NCI-H2081 (cell line): ENCODE measurements at regions not wholly inside any gene's neighbourhood (a gene's known extent, or its start where the extent isn't known, plus 50 kb on each side); places are given as distances from the start of the nearest gene placed in this dataset.

Experiments used
- DNase-seq, 2 experiments: peaks; one replicate each; lab custom pipeline; 2025; lab: John Stamatoyannopoulos, UW

DNA sequence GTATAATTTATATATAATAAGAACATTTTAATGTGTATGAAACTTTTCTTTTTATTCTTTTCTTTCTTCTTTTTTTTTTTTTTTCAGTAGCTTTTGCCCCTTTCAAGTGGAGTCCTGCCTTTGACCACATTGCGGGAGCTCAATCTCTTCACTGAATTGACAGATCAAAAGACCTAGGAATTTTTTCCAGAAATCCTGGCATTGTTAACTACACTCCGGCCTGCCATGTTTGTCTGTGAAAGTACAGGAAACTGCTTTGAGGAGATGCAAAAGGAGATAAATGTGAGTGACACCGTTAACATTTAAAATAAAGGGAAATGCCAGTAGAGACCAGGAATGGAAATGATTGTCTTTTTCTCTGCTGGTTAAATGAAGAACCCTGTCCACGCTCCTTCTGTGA lies 159.3 kb upstream of the VCX3A start:
- no peak for DNase-seq

DNA sequence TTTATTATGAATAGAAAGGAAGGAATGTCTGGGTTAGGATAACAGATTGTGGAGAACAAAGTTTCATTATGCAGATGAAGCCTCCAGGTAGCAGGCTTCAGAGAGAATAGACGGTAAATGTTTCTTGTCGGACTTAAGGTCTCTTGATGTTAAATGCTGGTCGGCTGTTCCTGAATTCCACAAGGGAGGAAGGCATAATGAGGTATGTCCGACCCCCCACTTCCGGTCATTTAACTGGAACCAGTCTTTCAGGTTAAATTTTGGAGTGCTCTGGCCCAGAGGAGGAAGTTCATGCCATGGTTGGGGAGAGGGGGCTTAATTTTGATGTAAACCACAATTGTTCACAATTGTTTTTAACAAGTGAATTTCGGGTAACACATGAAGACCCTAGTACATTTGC lies 158.1 kb upstream of the VCX3A start:
- no peak for DNase-seq

DNA sequence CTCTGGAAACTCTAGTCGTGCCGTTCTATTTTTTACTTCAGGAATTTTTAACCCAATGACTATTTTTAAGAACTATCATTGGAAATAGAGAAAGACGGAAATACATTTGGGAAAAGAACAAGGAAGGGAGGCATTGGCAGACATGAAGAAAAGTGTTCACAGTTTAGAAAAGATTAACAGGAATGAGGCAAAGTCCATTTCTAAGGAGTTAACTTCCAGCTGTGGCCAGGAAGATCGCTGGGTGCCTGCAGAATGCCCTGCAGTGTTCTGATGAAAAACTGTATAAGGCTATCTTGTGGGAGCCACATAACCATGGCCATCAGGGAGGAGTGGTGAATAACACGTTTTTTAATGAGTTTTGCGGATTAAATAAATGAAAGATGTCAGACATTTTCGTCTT lies 150.6 kb upstream of the VCX3A start:
- DNase-seq: no peak

DNA sequence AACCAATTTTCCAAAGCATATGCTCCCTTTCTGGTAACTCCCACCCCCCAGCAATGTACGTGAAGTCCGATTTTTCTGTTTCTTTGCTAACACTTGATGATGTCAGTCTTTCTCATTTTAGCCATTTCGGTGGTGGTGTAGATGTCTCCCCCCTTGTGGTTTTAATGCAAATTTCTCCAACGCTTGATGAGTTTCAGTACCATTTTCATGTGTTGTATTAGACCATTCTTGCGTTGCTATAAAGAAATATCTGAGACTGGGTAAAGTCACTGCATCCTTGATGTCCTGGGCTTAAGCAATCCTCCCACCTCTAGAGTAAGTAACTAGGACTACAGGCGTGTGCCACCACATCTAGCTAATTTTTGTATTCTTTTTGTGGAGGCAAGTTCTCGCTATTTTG lies 148.4 kb upstream of the VCX3A start:
- DNase-seq: no peak

DNA sequence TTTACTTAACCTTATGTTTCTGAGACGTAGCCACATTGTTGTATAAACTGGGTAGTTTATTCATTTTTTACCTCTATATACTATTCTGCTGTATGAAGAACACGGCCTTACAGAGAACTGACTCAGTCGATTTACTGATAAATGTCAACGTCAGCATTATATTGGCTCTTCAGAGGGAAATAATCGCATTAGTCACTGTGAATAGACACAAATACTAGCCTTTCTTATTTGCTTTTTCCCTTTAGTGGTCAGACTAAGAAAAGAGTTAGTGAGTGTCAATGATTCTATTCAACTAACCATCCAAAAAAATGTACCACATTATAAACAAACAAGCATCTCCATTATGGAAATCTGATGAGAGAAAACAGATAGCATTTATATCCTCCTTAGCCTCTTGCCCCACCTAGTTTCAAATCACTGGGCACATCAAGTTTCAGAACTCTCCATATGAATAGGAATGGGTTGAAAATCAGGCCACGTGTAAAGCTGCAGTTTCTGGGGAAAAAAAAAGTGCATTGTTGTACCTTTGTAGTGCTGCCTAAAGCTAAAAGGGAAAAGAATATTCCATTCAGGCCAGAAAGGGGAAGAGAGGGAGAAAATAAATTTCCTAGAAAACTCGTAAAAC lies 146.7 kb upstream of the VCX3A start:
- DNase-seq: no peak

DNA sequence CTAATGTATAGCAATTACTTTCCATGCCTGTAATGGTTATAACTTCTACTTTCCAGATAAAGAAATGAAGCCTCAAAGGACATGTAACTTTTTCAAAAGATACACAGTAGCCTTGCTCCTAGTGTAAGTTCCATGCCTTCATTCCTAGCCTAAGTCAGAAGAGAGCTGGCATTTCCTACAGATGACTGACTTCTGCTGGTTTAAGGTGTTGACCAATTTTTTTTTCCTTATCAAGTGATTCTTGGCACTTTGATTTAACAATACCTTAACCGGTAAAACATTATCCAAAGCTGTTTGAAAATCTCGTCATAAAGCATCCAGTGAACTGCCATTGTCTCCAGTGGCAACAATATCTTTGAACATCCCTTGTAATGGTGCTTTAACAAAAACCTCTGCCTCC lies 145.1 kb upstream of the VCX3A start:
- DNase-seq: no peak

DNA sequence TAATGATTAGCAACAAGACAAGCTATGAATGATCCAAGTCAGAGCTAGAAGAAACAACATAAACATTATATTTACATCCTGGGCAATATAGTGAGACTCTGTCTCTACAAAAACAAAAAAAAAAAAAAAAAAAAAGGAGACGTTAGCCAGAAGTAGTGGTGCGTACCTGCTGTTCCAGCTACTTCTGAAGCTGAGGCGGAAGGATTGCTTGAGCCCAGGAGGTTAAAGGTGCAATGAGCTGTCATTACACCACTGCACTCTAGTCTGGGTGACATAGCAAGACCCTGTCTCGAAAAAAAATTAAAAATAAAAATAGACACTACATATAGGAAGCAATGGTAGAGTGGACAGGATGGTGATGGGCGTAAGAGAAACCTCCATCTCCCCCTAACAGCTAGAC lies 144.6 kb upstream of the VCX3A start:
- no peak for DNase-seq

DNA sequence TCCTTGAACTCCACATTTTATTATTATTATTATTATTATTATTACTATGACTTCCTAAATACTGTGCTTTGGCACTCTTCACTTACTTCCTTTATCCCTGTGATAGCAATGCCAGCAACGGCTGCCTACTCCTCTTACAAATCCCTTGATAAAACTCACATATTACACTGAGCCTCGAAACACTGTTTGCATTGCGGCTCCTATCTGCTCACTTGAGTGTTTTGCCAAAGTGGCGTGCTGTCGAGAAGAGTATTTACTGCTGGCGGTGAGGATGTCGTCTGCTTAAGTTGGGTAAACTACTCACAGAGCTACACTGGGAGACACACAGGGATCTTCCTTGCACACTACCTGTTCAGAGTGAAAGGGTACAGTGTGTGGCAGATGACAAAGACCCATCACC lies 143.4 kb upstream of the VCX3A start:
- no peak for DNase-seq

DNA sequence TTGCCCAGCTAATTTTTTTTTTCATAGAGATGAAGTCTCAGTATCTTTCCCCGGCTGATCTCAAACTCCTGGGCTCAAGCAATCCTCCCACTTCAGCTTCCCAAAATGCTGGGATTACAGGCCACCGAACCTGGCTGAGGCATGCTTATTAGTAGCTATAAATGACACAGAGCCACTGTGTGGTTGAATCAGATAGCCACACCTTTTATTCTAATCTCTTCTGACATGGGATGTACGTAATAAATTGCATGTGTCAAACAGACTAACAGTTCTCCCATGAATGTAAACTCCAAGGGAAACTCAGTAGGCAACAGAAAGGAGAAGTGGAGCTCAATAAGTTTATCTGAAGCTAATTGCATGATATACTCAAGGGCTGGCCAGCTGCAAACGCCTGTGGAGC lies 139.8 kb upstream of the VCX3A start:
- no peak for DNase-seq

DNA sequence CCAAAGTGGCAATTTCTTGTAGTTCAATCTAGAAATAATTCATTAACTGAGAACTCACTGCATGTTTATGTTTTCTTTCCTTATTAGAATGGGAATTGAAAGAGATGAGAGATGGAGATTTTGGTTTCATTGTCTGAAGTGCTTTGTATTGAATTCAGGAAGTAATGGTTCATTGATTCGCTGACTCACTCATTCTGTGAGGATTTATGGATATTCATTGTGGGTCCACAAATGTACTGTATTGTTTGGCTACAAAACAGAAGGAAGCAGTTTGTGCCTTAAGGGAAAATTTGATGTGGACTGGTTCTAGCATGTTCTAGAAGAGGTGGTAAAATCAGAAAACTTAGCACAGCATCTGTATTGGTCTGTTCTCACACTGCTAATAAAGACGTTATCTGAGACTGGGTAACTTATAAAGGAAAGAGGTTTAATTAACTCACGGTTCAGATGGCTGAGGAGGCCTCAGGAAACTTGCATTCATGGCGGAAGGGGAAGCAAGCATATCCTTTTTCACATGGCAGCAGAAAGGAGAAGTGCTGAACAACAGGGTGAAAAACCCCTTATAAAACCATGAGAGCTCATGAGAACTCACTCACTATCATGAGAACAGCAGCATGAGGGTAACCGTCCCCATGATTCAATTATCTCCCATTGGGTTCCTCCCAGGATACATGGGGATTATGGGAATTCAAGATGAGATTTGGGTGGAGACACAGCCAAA lies 132.3 kb upstream of the VCX3A start:
- peak in 1 of 2 experiments; percentile 23 for DNase-seq

DNA sequence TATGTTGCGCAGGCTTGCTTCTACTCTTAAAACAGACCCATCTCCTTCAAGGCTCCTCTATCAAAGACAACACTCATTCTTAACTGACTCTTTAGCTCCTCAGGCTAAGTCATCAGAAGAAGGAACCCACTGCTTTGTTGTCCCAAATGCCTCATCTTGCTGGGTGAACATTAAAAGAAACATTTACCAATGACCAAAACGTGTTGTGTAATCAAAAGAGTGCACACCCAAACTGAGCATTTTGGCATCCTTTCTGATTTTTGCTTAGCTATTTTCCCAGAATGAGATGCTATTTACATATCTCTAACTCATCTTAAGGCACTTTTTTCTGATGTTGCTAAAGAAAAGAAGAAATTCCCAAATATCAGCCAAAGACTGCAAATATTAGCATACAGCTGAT lies 131.7 kb upstream of the VCX3A start:
- no peak for DNase-seq

DNA sequence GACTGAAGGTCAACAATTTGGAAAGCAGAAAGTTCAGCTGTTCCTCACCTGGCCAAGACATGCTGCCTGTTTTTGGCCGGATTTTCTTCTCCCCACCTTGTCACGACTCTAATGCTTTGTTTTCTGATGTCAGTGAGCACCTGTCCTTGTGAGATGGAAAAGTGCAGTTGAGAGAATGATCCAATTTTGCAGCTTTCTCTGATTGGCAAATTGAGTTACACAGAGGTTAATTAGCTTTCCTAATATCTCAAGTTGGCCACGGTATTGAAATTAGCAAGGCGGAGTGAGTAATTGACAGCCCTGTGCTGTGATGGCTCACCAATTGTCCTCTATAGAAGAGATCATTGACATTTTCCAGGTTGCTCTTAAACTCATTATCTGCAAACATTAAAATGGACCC lies 126.8 kb upstream of the VCX3A start:
- DNase-seq: no peak

DNA sequence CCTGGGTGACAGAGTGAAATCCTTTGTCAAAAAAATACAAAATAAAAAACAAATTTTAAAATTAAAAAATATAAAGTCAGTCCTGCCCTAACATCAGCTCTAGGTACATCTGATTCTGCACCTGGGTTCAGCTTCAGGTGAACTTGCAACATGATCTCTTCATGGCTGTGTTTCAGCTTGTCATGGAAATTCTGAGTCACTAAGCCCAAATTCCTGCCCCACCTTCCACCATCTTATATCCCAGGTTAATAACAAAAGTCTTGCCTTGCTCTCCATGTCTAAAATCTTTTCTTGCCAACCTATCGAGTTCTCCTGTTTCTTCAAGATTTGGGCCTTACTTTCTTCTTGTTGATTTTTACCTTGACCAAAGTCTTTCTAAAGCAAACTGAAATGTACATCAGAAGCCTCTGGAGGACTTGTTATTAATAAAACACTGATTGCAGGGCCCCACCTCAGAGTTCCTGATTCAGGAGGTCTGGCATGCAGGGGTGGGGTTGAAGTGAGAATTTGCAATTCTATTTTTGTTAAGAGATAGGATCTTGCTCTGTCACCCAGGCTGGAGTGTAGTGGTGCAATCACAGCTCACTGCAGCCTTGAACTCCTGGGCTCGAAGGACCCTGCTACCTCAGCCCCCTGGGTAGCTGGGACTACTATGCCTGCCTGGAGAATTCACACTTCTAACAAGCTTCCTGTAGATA lies 125.8 kb upstream of the VCX3A start:
- DNase-seq: no peak

DNA sequence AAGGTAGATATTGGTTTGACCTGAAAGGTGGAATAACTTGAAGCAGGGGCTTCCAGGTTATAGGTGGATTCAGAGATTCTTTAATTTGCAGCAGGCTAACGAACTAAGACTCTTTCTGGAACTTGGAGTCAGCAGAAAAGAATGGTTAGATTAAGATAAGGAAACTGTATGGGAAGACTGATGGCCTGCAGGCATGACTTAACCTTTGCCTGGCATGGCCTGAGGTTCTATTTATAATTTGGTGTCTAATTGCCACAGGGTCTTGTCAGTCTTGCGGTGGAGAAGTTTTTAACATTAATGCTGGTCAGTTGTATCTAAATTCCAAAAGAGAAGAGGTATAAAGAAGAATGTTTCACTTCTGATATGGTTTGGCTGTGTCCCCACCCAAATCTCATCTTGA lies 110.3 kb upstream of the VCX3A start:
- DNase-seq: no peak

DNA sequence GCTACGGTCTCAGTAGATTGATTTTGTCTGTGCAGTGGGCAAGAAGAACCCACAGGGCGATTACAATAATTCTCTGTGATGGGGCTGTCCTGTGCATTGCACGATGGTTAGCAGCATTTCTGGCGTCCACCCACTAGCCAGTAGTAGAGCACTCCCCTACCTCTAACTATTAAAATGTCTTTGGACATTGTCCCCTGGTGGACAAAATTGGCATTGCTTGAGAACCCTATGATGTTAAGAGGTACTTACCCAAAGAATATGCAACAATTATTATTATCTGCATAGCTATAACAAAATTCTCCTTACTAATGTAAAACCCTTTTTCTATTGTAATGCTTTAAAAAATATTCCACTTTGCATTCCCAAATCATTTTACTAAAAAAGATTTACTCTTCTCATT lies 109.5 kb upstream of the VCX3A start:
- no peak for DNase-seq

DNA sequence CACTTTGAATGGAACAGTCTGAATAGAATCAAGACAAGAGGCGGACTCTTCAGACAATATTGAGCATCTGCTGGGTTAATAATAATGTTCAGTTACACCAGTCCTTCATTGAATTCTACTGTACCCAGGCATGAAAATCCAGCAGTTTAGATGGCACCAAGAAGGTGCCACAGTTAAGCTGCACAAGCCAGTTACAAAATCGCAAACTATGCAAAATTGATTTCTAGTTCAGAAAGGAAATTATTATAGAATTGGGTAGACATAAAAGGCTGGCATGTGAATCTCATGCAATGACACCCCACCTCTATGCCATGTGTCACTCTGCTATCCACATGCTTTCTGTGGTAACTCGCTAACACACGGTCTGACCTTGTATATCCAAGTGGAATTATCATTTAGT lies 105.8 kb upstream of the VCX3A start:
- no peak for DNase-seq

DNA sequence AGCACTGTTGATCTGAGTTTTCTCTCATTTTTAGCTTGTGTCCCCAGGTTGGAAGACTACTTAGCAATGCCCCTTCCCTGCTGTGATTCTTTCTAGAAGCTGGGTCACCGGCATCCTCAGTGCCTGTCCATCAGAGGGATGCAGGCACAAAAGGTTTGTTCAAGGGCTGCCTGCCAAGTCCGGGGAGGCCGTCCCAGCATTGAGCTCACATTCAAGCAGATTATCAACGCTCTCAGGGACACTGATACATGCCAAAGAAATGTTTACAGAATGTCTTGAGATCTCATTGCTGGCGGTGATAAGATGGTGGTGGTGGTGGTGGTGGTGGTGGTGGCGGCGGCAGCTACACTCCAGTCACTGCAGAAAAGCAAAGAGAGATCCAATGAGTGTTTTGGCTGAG lies 79.6 kb upstream of the VCX3A start:
- no peak for DNase-seq

DNA sequence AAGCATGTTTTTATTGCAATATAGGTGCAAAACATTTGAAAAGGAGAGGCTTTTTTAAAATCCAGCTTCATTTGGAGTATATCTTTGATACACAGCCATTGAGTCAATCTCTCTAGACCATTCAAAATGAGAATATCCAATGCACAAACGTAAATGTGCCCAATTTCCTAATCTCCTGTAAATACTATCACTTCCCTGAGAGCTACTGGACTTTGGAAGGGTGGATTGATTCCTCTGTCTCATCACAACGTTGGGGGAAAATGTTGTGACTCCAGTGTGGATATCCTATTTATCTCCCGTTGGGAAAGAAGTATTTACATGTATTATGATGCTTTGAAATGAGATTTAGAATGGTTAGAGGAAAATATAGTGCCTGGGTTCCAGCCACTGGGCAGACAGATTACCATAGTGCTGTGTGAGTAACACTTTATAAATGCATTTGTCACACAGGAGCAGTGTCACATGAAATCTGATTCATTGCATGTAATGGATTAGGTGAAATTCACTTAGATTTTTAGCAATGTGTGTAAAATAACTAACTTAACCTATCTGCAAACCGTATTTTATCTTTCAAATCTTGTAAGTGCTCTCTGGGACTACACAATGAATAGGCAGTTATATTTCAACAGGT lies 64.4 kb upstream of the VCX3A start:
- DNase-seq: no peak
